ENCODE measurements at regions not wholly inside any gene's neighbourhood (a gene's known extent, or its start where the extent isn't known, plus 50 kb on each side); places are given as distances from the start of the nearest gene placed in this dataset.

GRCh38 chr1:191002768-191003167 is 525.1 kb upstream of the BRINP3 start:
- TF ChIP-seq, protein P1, sequence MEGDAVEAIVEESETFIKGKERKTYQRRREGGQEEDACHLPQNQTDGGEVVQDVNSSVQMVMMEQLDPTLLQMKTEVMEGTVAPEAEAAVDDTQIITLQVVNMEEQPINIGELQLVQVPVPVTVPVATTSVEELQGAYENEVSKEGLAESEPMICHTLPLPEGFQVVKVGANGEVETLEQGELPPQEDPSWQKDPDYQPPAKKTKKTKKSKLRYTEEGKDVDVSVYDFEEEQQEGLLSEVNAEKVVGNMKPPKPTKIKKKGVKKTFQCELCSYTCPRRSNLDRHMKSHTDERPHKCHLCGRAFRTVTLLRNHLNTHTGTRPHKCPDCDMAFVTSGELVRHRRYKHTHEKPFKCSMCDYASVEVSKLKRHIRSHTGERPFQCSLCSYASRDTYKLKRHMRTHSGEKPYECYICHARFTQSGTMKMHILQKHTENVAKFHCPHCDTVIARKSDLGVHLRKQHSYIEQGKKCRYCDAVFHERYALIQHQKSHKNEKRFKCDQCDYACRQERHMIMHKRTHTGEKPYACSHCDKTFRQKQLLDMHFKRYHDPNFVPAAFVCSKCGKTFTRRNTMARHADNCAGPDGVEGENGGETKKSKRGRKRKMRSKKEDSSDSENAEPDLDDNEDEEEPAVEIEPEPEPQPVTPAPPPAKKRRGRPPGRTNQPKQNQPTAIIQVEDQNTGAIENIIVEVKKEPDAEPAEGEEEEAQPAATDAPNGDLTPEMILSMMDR (IDR thresholded peaks at IDR 0.05; ENCODE audit: borderline replicate concordance, control extremely low read depth, extremely low read depth, insufficient read depth, missing control alignments): no peak
- DNase-seq (ENCODE audit: low spot score): no peak
- in situ Hi-C loops (cut with MboI; ENCODE audit: low sequenced_read_pairs, unreplicated experiment): no loop called here

GRCh38 chr1:191016765-191017164 is 539.1 kb upstream of the BRINP3 start:
- no peak for DNase-seq (ENCODE audit: low spot score)
- in situ Hi-C loops (cut with MboI; ENCODE audit: low sequenced_read_pairs, unreplicated experiment): no loop called here
- TF ChIP-seq, protein P1 (IDR thresholded peaks at IDR 0.05; ENCODE audit: borderline replicate concordance, control extremely low read depth, extremely low read depth, insufficient read depth, missing control alignments): no peak

DNA sequence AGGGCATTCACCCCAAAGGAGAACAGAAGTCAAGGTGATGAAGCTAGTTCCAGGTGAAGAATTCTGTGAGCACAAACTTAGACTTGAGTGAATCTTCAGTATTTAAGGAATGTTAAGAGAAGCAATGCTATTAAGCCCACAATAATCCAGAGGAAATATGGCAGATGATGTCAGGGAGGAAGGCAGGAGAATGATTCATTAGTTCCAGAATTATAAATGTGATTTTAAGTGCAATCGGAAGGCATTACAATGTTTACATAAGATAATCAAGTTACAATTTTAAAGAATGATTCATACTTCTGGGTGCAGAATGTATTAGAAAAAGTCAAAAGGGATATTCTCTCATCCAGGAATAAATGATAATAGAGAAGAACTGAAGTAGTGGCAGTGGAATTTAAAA is 545.2 kb upstream of the BRINP3 start:
- in situ Hi-C loops (cut with MboI; ENCODE audit: low sequenced_read_pairs, unreplicated experiment): no loop called here
- TF ChIP-seq, protein P1 (IDR thresholded peaks at IDR 0.05; ENCODE audit: borderline replicate concordance, control extremely low read depth, extremely low read depth, insufficient read depth, missing control alignments): no peak
- no peak for DNase-seq (ENCODE audit: low spot score)

DNA sequence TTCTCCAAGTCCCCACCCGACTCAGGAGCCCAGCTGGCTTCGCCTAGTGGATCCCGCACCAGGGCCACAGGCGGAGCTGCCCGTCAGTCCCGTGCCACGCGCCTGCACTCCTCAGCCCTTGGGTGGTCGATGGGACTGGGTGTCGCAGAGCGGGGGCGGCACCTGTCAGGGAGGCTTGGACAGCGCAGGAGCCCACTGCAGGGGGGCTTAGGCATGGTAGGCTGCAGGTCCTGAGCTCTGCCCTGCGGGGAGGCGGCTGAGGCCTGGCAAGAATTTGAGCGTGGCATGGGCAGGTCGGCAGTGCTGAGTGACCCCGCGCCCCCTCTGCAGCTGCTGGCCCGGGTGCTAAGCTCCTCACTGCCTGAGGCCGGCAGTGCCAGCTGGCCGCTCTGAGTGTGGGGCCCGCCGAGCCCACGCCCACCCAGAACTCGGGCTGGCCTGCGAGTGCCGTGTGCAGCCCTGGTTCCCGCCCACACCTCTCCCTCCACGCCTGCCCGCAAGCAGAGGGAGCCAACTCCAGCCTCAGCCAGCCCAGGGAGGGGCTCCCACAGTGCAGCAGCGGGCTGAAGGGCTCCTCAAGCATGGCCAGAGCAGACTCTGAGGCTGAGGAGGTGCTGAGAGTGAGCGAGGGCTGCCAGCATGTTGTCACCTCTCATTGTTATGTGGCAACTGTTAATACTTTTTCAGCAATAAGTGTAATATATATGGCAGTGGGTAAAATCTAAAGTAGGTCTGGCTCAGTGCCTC is 548.4 kb upstream of the BRINP3 start:
- in situ Hi-C loops (cut with MboI; ENCODE audit: low sequenced_read_pairs, unreplicated experiment): no loop called here
- TF ChIP-seq, protein P1 (IDR thresholded peaks at IDR 0.05; ENCODE audit: borderline replicate concordance, control extremely low read depth, extremely low read depth, insufficient read depth, missing control alignments): no peak
- DNase-seq (ENCODE audit: low spot score): no peak

DNA sequence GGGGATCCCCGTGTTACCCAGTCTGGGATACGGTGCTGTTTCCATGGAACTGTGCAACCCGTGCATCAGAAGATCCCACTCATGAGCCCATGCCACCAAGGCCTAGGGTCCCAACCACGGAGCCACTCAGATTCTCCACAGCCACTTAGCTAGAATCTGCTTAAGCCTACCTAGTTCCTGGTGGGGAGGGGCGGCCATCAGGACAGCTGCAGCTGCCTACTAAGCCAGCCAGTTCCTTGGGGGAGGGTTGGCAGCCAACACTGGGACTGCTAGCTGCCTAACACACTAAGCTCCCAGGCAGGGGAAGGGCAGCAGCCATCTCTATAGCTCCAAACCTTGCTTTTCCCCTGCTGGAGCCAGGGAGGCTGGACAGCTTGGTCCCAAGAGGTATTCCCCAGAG is 549.2 kb upstream of the BRINP3 start:
- DNase-seq (ENCODE audit: low spot score): no peak
- in situ Hi-C loops (cut with MboI; ENCODE audit: low sequenced_read_pairs, unreplicated experiment): no loop called here
- TF ChIP-seq, protein P1 (IDR thresholded peaks at IDR 0.05; ENCODE audit: borderline replicate concordance, control extremely low read depth, extremely low read depth, insufficient read depth, missing control alignments): no peak

DNA sequence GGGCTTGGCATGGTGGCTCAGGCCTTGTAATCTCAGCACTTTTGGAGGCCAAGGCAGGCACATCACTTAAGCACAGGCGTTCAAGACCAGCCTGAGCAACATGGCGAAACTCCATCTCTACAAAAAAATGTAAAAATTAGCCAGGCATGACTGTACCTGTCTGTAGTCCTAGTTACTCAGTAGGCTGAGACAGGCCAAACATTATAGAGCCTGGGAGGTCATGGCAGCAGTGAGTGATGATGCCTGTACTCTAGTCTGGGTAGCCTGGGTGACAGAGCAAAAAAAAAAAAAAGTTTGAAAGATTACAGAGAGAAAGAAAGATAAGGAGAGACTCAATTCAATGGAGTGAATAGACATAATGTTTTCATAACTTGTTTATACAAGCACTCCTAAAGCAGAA is 556.5 kb upstream of the BRINP3 start:
- TF ChIP-seq, protein P1 (IDR thresholded peaks at IDR 0.05; ENCODE audit: borderline replicate concordance, control extremely low read depth, extremely low read depth, insufficient read depth, missing control alignments): no peak
- DNase-seq (ENCODE audit: low spot score): no peak
- in situ Hi-C loops (cut with MboI; ENCODE audit: low sequenced_read_pairs, unreplicated experiment): no loop called here

All from GM13976 (cell line).